GM19452 (cell line): ENCODE measurements at regions not wholly inside any gene's neighbourhood (a gene's known extent, or its start where the extent isn't known, plus 50 kb on each side); places are given as distances from the start of the nearest gene placed in this dataset.

Source experiments
- ATAC-seq: cut with Tn5 transposase; IDR thresholded peaks from one replicate; pipeline ENCODE4 v1.9.1; 2021; ENCODE audit not compliant: unreplicated experiment

- ATAC-seq, result no peak
Measured at GRCh38 chr13:91295712-91296410, 51.6 kb upstream of the MIR17HG start.

- no peak for ATAC-seq
Measured at GRCh38 chr13:91297503-91297902, 50.0 kb upstream of the MIR17HG start.
